GM19023 (cell line): ENCODE measurements at regions not wholly inside any gene's neighbourhood (a gene's known extent, or its start where the extent isn't known, plus 50 kb on each side); places are given as distances from the start of the nearest gene placed in this dataset.
"Not testable (repeated sequence)": the region's sequence is repeated elsewhere in the genome, so short reads cannot be mapped to it uniquely, and the experiment has no call there.

Experiments
- ATAC-seq: cut with Tn5 transposase; IDR thresholded peaks from one replicate; pipeline ENCODE4 v1.9.1; 2021; ENCODE audit warnings: mild to moderate bottlenecking, moderate library complexity; ENCODE audit not compliant: unreplicated experiment

- ATAC-seq: peak; percentile 62
Measured at GRCh38 chr7:112982441-112983063, 104.1 kb downstream of the GPR85 start.

- ATAC-seq: peak; percentile 14
Measured at GRCh38 chr7:112981966-112982365, 104.7 kb downstream of the GPR85 start.

- ATAC-seq: not testable (repeated sequence)
Measured at GRCh38 chr7:112979055-112979454, 107.6 kb downstream of the GPR85 start.

- ATAC-seq: not testable (repeated sequence)
Measured at GRCh38 chr7:112977244-112977955, 109.2 kb downstream of the GPR85 start.

GRCh38 chr7:112970771-112971170 is 115.9 kb downstream of the GPR85 start:
- no peak for ATAC-seq

GRCh38 chr7:112969946-112970345 is 116.7 kb downstream of the GPR85 start:
- ATAC-seq: no peak

GRCh38 chr7:112965506-112965905 is 121.1 kb downstream of the GPR85 start:
- no peak for ATAC-seq

GRCh38 chr7:112963634-112964033 is 123.0 kb downstream of the GPR85 start:
- ATAC-seq: no peak

GRCh38 chr7:112962815-112963214 is 123.8 kb downstream of the GPR85 start:
- ATAC-seq: no peak

- ATAC-seq: no peak
Measured at GRCh38 chr7:112959276-112959675, 127.4 kb downstream of the GPR85 start.

GRCh38 chr7:112958775-112959174 is 127.9 kb downstream of the GPR85 start:
- ATAC-seq: no peak

- ATAC-seq: no peak
Measured at GRCh38 chr7:112957901-112958300, 128.7 kb downstream of the GPR85 start.

- not testable (repeated sequence) for ATAC-seq
Measured at GRCh38 chr7:112953031-112953430, 133.6 kb downstream of the GPR85 start.

- ATAC-seq: no peak
Measured at GRCh38 chr7:112951070-112951469, 135.6 kb downstream of the GPR85 start.

GRCh38 chr7:112949682-112950081 is 136.9 kb downstream of the GPR85 start:
- ATAC-seq: not testable (repeated sequence)

GRCh38 chr7:112946350-112946749 is 140.3 kb downstream of the GPR85 start:
- ATAC-seq: no peak

- ATAC-seq: no peak
Measured at GRCh38 chr7:112945046-112945445, 141.6 kb downstream of the GPR85 start.

- no peak for ATAC-seq
Measured at GRCh38 chr7:112942981-112943380, 143.6 kb downstream of the GPR85 start.

- not testable (repeated sequence) for ATAC-seq
Measured at GRCh38 chr7:112942125-112942524, 144.5 kb downstream of the GPR85 start.

GRCh38 chr7:112940314-112940732 is 146.3 kb downstream of the GPR85 start:
- peak; percentile 44 for ATAC-seq

- peak; percentile 98 for ATAC-seq
Measured at GRCh38 chr7:112939574-112940313, 146.9 kb downstream of the GPR85 start.
